A673 (cell line): ENCODE measurements at regions not wholly inside any gene's neighbourhood (a gene's known extent, or its start where the extent isn't known, plus 50 kb on each side); places are given as distances from the start of the nearest gene placed in this dataset.

Experiments
- CTCF ChIP-seq: fragments of 300-800, 200-600 bp; sonication (generic); conservative IDR thresholded peaks from 2 replicates; pipeline ENCODE4 v1.5.1; 2017; ENCODE audit warnings: low read depth, mild to moderate bottlenecking, antibody characterized with exemption, low read length, moderate library complexity, mixed read lengths
- EZH2 ChIP-seq: fragments of 200-600 bp; sonication (generic); IDR thresholded peaks from 2 replicates; pipeline ENCODE4 v1.6.1; 2017; ENCODE audit warnings: borderline replicate concordance, low read depth, mild to moderate bottlenecking, mixed read lengths, antibody characterized with exemption, low read length; ENCODE audit not compliant: poor library complexity, severe bottlenecking

GRCh38 chr1:55626326-55626725 is 411.2 kb upstream of the USP24 start:
- TF ChIP-seq CTCF (no peak), EZH2 (no peak)
